GM19468 (cell line): ENCODE measurements at regions not wholly inside any gene's neighbourhood (a gene's known extent, or its start where the extent isn't known, plus 50 kb on each side); places are given as distances from the start of the nearest gene placed in this dataset.

Experiments
- ATAC-seq: cut with Tn5 transposase; IDR thresholded peaks from one replicate; pipeline ENCODE4 v1.9.1; 2021; ENCODE audit warnings: mild to moderate bottlenecking, moderate library complexity, moderate number of reproducible peaks; ENCODE audit not compliant: unreplicated experiment; ENCODE audit errors: extremely low read depth

- ATAC-seq = no peak
Observed at GRCh38 chr4:108350332-108350731, 181.6 kb upstream of the LEF1 start.

DNA sequence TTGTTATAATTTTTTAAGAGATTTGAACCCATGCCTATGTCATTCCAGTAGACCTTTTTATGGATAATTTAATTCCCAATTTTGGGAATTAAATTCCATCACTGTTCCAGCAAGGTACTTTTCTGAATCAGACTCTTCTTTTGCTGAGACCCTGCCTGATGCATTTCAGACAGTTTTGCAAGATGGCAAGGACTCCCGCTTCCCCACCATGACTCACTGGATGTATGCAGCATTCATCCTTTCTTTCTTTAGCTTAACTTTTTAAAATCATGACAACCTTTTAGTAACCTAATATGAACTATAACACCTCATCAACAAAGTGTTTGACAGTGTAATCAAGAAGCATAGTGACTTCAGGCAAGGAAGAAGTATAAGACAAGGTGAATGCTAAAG is 178.1 kb upstream of the LEF1 start:
- ATAC-seq = no peak

DNA sequence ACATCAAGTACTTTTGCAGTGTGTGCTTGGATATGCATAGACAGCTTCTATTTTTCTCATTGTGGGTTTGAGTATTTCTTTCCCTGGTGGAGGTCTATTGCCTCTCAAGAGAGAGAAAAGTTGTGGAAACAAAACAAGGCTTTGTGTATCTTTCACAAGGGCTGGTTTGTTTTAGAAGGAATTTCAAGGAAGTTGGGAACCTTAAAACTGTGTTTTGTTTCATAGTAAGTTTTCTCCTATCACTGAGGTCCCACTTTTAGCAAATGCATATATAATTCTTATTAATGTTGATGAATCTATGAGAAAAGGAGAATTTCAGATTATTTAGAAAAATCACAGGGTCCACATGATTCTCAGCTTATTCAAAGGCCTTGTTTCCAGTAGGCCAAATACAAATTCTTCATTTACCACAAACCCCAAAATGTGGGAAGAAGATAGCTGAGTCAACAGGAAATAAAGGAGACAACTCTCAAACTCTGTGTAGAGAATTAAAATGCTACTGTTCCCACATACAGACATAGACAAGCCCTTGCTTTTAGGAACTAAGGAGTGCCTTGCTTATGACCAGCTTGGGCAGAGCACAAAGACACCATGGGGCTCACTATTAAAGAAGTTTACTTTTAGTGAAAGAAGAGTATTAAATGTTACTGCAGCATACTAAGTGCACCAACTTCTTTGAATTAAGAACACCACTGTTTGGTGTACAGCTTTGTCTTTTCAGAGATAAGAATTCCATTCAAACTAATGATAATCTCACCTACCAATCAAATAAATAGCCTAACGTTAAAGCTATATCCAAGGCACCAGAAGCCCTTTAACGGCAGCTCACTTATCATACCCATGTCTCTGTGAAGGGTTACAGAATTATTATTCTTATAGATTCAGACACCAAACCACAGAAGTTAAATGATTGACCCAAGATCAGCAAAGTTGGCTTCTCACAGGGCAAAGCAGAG is 177.4 kb upstream of the LEF1 start:
- no peak for ATAC-seq

DNA sequence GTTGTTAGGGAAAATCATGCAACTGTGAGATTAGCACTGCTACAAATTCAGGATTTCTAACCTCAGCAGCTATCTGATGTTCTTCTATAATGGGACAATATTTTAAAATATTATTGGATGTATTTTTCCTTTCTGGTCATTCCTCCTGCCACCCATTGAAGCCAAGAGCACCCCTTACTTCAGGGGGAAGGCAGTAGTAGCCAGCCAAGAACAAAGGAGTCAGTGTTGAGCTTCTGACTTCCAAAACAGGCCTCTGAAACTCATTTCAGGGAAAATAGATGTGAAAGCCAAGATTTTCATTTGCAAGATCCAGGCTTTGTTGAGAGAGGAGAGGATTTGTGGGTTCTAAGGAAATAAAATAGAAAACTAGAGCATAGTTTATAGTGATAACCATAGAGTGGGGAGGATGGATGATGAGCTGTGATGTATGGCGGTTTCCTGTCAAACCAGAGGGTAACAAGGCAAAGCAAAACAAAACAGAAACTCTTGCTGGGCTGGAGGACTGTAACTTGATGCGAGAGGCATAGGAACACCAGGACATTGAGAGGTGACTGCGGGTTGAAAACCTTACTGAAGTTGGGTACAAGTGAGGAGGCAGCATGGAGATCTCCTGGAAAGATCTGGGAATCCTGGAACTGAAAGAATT is 173.7 kb upstream of the LEF1 start:
- no peak for ATAC-seq

DNA sequence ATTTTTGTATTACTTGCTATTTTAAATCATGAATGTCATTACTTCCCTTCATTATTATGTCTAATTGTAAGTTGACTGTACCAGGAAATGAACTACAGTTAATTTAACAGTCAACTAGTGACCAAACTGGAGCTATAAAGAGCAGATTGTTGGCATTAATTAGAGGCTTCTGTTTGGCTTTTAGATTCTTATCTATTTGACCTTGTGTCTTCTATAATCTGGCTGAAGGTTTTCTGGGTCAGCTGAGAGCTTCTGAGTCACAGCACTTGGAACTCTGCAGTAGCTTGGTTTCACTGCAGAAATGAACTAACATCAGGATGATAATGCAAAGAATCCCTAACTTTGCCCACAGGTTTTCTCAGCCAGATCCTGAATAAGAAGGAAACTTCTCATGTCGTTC is 169.2 kb upstream of the LEF1 start:
- no peak for ATAC-seq

GRCh38 chr4:108336076-108336475 is 167.3 kb upstream of the LEF1 start:
- ATAC-seq = no peak

- ATAC-seq = no peak
Observed at GRCh38 chr4:108335081-108335480, 166.3 kb upstream of the LEF1 start.

GRCh38 chr4:108334031-108334430 is 165.3 kb upstream of the LEF1 start:
- ATAC-seq = no peak

DNA sequence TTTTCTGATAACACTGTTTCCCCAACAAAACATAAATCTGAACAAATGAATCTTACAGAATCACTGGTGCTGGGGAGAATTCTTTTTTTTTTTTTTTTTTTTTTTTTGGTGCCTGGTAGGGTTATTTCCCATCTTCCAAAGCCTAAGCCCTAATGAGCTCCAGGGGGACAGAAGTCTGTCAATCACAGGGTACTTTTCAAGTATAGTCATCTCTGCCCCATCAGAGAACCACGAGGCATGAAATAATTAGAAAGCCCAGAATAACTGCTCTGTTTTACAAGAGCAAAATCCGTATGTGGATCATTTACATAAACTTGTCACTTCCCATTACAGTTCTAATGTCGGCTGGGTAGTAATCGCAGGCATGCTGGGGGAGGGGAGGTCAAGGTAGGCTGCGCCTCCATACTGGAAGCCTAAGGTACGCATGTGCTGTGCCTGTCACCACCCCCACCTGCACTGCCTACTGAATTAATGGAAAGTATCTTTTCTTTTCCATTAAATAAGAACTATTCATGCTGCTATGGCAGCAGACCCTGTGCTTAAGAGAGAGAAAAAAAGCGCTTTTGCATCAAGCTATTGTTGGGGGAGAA is 164.7 kb upstream of the LEF1 start:
- ATAC-seq = no peak

DNA sequence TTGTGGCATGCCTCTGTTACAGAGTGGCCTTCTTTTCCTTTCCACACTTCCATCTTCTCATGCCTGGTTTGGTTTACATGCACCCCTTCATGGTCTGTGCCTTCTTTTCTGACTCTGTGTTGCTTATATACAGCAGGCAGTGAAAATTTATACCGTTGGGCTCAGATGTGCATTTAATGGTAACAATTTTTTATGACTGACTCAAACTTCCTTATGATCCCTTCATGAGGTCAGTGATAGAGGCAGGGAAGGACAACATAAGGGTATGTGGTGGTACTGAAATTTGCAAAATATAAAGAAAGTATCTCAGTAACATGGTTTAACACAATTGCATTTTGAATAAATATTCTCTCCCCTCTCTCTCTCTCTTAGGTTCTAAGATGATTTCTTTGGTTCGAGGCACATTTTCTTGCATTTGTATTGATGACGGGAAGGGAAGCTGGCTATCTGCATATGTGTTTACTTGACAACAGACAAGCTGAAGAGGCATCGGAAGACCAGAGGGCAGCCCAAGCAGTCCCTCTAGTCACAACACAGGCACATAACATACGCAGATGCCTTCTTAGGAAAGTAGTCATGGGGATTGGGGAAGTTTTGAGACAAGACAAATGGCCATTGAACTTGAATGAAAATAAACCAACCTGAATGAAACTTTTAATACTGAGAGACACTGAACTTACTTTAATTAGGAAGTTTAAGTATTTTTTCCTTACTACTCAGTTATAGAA is 163.3 kb upstream of the LEF1 start:
- ATAC-seq = no peak

DNA sequence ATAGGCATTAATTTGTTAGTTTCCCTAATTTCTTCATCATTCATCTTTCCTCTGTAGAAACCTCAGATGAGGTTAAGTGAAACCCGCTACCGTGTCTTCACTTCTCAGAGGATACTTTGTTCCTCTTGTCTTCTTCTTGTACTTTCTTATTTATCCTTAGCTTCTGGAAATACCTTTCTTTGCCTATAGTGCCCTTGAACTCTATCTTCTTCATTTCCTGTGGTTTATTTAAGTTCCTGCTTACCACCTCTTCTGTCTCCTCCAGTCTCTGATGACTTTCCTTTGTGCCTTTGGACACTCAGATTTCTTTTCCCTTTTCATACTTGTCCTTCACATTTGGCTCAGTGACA is 159.6 kb upstream of the LEF1 start:
- no peak for ATAC-seq

- no peak for ATAC-seq
Observed at GRCh38 chr4:108327642-108328382, 159.1 kb upstream of the LEF1 start.

GRCh38 chr4:108325561-108325960 is 156.8 kb upstream of the LEF1 start:
- no peak for ATAC-seq

DNA sequence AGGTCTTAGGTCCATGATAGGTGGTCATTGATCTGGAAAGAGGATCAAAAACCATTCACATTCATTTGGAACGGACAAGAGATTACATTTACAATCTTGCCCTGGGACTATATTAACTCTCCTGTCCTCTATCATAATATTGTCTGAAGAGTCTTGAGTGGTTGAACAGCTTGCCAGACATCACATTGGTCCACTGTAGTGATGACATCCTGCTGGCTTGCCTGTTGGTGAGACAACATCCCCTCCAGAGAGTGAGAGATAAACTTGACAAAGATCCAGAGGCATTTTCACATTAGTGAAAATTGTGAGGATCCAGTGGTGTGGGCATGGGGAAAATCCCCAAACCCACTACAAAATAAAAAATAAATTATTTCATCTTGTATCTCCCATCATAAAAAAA is 155.7 kb upstream of the LEF1 start:
- ATAC-seq = no peak

DNA sequence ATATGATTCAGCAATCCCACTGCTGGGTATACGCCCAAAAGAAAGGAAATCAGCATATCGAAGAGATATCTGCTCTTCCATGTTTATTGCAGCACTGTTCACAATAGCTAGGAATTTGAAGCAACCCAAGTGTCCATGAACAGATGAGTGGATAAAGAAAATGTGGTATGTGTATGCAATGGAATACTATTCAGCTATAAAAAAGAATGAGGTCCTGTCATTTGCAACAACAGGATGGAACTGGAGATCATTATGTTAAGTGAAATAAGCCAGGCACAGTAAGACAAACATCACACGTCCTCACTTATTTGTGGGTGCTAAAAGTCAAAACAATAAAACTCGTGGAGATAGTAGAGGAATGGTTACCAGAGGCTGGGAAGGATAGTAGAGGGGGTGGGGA is 153.8 kb upstream of the LEF1 start:
- no peak for ATAC-seq

DNA sequence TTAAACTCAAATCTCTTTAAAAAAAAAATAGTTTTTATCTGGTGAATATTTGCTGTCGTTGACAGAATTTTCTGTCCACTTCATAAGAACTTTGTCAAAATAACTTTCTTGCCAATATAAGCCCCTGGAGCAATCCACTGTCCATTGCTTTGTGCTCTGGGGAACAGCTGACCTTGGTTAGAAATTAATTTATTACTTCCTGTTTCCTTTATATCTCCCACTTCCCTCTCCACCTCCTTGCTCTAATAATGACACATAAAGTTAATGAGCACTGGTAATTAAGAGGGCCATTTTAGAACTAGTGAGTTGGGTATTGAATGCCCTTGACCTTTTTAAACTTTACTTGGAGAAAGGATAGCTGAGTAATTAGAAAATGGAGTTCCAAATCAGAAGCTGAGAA is 151.3 kb upstream of the LEF1 start:
- no peak for ATAC-seq

DNA sequence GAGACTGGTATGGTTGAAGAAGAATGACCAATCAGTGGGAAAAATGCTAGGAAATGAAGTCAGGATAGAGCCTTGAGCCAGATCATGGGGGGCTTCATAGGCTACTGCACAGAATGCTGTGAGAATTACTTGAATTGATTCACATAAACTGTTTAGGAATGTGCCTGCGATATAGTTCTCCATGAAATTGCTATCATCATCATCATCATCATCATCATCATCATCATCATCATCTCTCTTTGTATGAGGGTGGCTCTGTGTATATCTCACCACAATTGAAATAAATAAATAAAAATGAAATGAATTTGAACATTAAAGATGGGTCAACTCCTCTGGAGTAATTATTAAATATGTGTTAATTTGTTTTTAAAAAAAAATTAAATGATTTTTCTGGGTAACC is 148.6 kb upstream of the LEF1 start:
- no peak for ATAC-seq

GRCh38 chr4:108315694-108316093 is 147.0 kb upstream of the LEF1 start:
- no peak for ATAC-seq

DNA sequence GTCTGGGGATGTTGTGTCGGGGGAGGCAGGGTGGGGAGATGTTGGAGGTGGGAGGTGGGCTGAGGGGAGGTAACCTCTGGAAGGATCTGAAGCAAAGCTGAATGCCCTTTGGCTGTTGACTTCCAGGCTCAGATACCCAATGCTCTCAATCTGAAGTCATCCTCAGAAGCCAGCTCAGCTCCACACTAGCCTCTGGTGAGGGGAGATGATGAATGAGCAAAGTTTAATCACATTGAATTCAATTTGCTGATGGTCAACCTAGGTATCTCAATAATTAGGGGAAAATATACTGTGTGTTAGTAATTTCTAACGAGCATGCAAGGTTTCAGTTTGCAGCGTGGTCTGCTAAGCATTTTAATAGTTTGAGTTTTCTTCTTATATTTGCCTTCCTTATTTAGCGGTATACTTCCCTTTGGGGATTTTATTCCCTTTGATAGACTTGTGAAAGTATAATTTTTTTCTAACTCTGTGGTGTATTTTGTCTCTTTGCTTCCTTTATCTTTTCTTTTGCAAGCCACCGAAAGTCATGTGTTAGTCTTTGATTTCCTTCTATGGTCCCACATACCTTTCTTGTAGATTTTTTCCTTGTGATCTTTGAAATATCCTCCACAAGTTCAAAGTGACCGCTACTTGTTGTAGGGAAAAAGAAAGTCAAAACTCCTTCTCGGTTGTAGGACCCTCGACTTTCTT is 146.3 kb upstream of the LEF1 start:
- no peak for ATAC-seq
